SKM-1 treated with dmso at 0.1 percent for 144 hours (cell line): ENCODE measurements at regions not wholly inside any gene's neighbourhood (a gene's known extent, or its start where the extent isn't known, plus 50 kb on each side); places are given as distances from the start of the nearest gene placed in this dataset.
"Not testable (repeated sequence)": the region's sequence is repeated elsewhere in the genome, so short reads cannot be mapped to it uniquely, and the experiment has no call there.

Source experiments
- DNase-seq: peaks from one replicate; lab custom pipeline; 2025; ENCODE audit not compliant: unreplicated experiment; lab: John Stamatoyannopoulos, UW

DNA sequence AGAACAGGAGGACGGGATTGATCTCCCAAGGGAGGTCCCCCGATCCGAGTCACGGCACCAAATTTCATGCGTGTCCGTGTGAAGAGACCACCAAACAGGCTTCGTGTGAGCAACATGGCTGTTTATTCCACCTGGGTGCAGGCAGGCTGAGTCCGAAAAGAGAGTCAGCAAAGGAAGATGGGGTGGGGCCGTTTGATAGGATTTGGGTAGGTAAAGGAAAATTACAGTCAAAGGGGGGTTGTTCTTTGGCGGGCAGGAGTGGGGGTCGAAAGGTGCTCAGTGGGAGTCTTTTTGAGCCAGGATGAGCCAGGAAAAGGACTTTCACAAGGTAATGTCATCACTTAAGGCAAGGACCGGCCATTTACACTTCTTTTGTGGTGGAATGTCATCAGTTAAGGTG, 763.6 kb upstream of the CTNND2 start:
- DNase-seq, result not testable (repeated sequence)

DNA sequence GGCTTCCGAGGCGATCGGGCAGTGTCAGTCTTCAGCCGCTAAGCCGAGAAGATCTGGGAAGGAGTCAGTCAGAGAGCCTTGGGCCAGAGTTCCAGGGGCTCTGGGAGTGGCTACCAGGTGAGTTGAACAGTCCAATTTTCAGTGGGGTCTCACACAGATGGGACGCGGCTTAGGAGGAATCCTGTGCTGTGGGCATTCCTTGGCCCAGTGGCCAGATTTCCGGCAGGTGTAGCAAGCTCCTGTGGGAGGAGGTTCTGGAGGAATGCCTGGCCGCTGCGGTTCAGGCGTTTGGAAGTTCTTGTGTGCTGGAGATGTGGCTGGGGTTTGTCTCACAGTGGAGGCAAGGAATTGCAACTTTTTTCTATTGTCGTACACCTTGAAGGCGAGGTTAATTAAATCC, 761.5 kb upstream of the CTNND2 start:
- DNase-seq, result not testable (repeated sequence)

DNA sequence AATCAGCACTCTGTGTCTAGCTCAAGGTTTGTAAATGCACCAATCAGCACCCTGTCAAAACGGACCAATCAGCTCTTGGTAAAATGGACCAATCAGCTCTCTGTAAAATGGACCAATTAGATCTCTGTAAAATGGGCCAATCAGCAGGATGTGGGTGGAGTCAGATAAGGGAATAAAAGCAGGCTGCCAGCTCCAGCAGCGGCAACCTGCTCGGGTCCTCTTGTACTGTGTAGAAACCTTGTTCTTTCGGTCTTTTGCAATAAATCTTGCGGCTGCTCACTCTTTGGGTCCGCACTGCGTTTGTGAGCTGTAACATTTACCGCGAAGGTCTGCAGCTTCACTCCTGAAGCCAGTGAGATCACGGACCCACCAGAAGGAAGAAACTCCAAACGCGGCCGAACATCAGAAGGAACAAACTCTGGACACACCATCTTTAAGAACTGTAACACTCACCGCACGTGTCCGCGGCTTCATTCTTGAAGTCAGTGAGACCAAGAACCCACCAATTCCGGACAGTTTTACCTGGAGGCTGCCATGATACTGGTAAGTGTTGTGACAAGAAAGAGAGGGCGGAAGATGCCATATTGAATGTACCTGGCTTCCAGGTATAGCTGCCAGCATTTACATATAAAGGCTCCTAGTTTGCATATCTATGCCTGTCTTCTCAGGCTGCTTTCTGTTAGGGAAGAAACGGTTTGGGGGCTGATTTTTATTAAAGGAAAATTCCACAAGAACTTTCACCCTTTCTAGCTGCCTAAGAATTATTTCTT, 758.5 kb upstream of the CTNND2 start:
- no peak for DNase-seq

DNA sequence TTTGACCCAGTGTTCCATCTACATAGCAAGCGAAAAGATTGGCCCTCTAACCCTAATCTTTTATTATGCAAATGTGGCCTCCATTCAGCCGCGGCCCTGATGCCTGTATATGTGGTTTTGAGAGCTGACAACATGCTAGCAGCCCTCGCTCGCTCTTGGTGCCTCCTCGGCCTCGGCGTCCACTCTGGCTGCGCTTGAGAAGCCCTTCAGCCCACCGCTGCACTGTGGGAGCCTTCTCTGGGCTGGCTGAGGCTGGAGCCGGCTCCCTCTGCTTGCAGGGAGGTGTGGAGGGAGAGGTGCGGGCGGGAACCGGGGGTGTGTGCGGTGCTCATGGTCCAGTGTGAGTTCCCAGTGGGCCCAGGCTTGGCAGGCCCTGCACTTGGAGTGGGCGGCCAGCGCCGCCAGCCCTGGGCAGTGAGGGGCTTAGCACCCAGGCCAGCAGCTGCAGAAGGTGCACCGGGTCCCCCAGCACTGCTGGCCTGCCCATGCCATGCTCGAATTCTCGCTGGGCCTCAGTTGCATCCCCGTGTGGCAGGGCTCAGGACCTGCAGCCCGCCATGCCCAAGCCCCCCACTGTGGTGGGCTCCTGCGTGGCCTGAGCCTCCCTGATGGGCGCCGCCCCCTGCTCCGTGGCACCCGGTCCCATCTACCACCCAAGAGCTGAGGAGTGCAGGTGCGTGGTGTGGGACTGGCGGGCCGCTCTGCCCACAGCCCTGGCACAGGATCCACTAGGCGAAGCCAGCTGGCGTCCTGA, 757.5 kb upstream of the CTNND2 start:
- no peak for DNase-seq

DNA sequence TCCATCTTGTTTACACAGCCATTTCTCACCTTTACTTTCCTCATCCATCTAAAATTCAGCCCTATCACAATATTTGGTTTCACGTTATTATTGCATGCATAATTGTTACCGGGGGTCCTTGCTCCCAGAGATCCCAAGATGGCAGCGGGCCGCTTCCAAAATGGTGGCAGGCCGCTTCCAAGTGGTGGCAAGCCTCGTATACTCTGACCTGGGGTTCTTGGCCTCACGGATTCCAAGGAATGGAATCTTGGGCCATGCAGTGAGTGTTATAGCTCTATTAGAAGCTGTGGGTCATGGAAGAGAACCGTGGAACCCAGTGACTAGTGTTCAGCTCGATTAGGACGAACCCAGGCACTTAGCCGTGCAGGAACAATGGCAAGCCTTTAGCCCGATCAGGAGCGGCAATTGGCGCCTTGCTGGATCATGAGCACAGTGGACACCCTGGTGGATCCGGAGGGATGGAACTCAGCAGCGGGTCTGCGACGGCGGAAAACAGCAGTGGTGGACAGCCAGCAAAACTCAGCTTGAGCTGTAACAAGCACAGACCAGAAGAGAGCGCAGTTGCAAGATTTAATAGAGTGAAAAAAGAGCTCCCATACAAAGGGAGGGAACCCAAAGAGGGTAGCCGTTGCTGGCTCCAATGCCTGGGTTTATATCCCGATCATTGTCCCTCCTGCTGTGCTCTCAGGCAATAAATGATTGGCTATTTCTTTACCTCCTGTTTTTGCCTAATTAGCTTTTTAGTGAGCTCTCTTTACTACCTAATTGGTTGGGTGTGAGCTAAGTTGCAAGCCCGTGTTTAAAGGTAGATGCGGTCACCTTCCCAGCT, 756.2 kb upstream of the CTNND2 start:
- DNase-seq, result not testable (repeated sequence)

DNA sequence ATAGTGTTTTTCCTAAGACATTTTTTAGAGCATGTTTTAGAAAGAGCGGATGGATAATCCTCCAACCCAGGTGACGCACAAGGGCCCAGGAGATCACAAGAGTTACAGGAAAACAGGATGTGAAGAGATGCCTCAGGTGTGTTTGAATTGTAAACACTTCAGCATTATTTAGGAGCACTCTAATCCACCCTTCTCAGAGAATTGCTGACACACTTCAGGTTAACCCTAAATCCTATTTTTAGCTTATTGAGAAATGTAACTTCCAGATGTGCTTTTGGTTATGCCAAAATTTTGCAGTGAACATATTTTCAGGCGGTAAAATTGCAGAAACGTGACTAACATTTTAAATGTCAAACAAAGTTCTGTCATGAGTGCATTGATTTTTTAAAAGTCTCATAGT, 755.4 kb upstream of the CTNND2 start:
- DNase-seq, result no peak

DNA sequence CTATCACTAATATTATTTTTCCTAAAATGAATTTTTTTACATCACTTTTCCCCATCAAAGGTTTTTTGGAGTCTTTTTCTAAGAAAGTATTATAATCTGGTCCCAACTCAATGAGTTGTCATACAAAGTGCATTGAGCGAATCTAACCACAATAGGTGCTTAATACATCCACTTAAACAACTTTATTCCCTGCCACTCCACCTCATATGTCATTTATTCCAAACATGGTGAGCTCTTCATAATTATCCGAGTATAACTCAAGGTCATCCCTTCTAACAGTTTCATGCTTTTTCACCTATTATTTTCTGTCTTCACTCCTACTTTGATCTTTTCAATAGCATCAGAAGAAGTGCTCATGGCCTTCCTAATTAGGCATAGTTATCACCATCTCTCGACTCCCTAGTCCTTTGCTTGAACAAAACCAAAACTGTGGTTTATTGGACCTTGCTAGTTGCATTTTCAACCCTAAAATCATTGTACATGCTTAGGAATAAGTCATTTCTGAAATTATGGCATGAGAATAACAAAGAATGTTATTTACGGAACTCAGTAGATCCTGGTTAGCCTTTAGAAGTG, 754.7 kb upstream of the CTNND2 start:
- no peak for DNase-seq

DNA sequence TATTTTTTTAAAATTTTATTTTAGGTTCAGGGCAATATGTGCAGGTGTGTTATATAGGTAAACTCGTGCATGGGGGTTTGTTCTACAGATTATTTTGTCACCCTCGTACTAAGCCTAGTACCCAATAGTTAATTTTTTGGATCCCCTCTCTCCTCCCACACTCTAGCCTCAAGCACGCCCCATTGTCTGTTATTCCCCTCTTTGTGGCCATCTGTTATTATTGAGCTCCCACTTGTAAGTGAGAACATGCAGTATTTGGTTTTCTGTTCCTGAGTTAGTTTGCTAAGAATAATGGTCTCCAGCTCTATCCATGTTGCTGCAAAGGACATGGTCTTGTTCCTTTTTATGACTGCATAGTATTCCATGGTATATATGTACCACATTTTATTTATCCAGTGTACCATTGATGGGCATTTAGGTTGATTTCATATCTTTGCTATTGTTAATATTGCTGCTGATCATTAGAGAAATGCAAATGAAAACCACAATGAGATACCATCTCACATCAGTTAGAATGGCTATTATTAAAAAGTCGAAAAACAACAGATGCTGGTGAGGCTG, 753.7 kb upstream of the CTNND2 start:
- DNase-seq, result not testable (repeated sequence)

DNA sequence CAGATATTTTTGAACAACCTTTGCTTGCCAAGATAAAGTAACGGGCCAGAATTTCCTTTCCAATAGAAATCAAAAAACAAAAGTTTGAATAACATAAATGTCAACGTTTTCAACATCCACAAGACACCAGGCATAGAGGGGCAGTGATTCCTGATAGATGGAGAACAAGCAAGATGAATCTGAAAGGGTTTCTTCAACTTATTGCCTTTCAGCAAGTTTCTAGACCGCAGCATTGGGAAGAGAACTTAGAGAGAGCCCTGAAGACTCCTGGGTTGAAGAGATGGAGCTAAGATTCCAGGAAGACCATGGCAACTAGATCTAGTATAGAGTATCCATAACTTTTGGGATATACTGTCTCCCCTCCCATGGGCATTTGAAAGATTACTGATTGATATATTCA, 751.4 kb upstream of the CTNND2 start:
- DNase-seq, result no peak

DNA sequence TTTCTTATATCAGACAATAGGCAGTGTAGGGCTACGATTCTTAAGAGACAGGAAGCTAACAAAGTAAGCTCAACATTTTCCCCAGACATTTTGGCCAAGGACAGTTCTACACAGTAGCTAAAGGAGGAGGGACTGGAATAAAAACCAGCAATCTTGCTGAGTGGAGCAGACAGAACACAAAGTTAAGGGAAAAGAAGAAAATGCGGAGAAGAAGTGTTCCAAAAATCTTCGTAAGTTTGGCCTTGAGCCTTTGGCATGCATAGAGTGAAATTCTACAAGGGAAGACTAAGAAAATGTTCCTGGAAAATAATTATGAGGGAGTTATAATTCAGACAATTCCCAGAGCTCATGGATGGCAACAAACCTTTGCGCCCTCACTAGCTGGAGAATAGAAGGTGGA, 748.0 kb upstream of the CTNND2 start:
- no peak for DNase-seq

DNA sequence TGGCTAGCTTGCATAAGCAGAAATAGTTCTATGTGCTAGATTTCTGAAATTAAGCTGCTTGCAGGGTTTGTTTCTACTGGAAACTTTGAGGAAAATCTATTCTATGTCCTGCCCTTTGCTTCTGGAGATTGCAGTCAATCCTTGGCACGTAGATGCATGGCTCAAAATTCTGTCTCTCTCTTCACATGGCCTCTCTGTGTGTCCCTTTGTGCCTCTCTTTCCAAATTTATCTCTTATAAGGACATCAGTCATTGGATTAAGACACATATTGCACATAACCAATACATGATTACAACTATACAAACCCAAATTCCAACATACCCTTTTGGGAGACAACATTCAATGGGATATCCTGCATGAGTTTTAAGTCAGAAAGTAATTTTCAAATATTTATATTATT, 744.3 kb upstream of the CTNND2 start:
- no peak for DNase-seq

DNA sequence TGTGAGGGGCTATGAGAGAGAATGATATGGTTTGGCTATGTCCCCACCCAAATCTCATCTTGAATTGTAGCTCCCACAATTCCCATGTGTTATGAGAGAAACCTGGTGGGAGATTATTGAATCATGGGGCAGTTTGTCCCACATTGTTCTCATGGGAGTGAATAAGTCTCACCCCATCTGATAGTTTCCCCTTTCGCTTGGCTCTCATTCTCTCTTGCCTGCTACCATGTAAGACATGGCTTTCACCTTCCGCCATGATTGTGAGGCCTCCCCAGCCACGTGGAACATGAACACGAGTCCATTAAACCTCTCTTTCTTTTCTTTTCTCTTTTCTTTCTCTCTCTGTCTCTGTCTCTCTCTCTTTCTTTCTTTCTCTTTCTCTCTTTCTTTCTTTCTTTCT, 743.4 kb upstream of the CTNND2 start:
- no peak for DNase-seq

DNA sequence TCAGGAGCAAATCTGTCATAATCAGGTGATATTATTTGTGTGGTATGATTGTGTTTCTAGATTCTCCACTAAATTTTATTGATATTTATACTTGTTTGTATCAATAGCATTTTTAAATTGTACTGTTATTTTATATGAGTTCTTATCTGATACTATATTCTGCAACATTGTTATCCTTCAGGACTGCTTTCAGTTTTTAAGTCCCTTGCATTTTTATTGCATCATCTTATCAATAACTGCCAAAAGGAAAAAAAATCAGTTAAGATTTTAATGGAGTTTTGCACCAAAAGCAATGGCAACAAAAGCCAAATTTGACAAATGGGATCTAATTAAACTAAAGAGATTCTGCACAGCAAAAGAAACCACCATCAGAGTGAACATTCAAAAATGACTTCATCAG, 741.3 kb upstream of the CTNND2 start:
- no peak for DNase-seq

DNA sequence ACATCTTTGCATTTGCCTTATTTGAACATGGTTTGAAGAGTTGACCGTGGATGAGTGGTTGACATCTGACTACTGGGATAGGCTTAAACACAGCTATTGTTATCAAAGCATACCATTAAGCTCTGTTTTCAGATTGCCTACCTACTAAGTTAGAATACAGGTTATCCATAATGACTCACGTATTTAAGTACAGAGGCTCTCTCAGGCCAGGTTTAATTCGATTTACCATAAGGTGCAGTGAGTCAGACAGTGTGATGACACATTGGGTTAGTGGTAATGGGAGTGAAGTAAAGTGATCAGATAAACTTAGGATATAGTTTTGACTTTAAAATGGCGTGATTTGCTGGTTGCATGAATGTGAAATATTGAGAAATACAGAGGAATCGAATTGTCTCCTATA, 732.0 kb upstream of the CTNND2 start:
- no peak for DNase-seq

DNA sequence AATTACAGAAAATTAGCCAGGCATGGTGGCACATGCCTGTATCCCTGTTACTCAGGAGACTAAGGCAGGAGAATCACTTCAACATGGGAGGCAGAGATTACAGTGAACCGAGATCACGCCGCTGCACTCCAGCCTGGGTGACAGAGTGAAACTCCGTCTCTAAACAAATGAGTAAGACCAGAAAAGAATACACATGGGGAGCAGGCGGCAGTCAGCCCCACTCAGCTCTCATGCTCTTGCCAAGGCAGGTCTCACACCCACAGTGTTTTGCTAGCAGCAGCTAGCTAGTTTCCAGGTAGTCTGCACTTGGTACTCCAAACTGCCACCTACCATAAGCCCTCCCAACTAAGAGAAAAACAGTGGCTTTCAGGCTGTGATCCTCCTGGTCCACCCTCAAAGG, 722.3 kb upstream of the CTNND2 start:
- DNase-seq, result no peak

DNA sequence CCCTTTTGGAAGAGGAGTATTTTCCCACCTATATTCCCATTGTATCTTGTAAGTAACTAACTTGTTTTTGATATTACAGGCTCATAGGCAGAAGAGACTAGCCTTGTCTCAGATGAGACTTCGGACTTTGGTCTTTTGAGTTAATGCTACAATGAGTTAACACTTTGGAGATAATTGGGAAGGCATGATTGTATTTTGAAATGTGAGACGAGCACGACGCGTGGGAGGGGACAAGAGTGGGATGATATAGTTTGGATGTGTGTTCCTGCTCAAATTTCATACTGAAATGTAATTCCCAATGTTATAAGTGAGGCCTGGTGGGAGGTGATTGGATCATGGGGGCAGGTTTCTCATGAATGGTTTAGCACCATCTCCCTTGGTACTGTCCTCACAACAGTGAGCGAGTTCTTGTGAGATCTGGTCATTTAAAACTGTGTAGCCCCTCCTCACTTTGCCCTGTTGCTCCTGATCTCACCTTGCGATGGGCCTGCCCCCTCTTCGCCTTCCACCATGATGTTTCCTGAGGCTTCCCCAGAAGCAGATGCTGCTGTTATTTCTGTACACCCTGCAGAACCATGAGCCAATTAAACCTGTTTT, 721.5 kb upstream of the CTNND2 start:
- DNase-seq, result no peak

DNA sequence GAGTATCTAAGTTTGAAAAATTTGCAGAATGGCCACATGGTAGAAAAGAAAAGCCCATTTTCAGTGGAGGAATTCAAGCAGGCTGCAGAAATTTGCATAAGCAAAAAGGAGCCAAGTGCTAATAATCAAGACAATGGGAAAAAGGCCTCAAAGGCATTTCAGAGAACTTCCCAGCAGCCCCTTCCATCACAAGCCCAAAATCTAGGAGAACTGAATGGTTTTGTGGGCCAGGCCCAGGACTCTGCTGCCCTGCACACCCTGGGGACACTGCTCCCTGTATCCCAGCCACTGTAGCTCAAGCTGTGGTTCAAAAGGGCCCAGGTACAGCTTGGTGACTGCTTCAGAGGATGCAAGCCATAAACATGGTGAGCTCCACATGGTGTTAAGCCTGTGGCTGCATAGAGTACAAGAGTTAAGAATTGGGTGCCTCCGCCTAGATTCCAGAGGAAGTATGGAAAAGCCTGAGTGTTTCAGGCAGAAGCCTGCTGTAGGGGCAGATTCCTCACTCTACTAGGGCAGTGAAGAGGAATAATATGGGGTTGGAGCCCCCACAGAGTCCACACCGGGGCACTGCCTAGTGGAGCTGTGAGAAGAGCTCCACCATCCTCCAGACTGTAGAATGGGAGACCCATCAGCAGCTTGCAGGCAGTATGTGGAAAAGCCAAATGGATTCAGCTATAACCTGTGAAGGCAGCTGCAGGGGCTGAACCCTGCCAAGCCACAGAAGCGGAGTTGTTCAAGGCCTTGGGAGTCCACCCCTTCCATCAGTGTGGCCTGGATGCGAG, 720.7 kb upstream of the CTNND2 start:
- no peak for DNase-seq

DNA sequence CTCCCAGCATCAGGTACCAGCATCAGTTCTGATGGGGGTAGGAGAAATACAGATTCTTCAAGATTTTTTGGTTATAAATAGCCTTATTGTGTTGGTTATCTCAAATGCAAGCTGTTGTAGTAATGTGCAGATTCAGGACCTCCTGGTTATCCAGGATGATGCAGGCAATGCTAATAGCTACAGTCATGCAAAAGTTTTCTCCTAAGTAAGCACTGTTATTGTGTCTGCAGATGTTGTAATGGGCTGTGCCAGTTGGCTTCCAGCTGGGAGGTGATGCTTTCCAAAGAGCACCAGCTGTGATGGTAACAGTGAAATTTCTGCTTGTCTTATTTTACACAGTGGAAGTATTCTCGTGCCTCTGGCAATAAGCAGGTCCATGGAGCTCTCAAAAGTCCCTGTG, 719.2 kb upstream of the CTNND2 start:
- DNase-seq, result no peak

DNA sequence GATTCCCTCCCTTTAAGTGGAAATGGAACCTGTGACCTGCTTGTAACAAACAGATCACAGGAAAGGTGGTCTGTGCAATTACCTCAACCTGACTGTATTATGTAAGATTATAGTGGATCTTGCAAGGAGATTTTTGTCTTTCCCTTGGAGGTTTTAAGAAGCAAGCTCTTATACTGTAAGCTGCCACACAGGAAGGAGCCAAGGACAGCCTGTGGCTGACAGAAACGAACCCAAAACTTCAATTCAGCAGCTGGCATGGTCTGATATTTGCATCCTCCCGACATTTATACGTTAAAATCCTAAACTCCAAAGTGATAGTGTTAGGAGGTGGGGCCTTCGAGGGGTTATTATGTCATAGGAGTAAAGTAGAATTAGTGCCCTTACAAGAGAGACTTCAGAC, 711.8 kb upstream of the CTNND2 start:
- DNase-seq, result no peak
